ENCODE measurements at regions not wholly inside any gene's neighbourhood (a gene's known extent, or its start where the extent isn't known, plus 50 kb on each side); places are given as distances from the start of the nearest gene placed in this dataset.

- H3K56ac ChIP-seq (replicated peaks; ENCODE audit: insufficient read length, low read depth, low read length): no peak overlapping the region
- no peak overlapping the region for H3K14ac ChIP-seq (ENCODE audit: insufficient read length)
- TF ChIP-seq SUZ12 (IDR thresholded peaks at IDR 0.05; ENCODE audit: low read length) (no peak), BCL11A (IDR thresholded peaks at IDR 0.05; ENCODE audit: low read depth in 2 of 2, low read length in 2 of 2) (no peak), SP1 (IDR thresholded peaks at IDR 0.05; ENCODE audit: low read depth, low read length) (no peak), BACH1 (IDR thresholded peaks at IDR 0.05; ENCODE audit: low read length) (no peak), TCF12 (IDR thresholded peaks at IDR 0.05; ENCODE audit: low read depth, low read length) (no peak), FOSL1 (IDR thresholded peaks at IDR 0.05; ENCODE audit: insufficient read depth, low read depth, low read length) (no peak), TAF1 (IDR thresholded peaks at IDR 0.05; ENCODE audit: low read depth, low read length) (no peak), BRCA1 (IDR thresholded peaks at IDR 0.05; ENCODE audit: low read depth, low read length) (no peak), GTF2F1 (IDR thresholded peaks at IDR 0.05; ENCODE audit: borderline replicate concordance, low read depth, low read length) (no peak), ASH2L (IDR thresholded peaks at IDR 0.05; ENCODE audit: low read length) (no peak), GABPA (IDR thresholded peaks at IDR 0.05; ENCODE audit: borderline replicate concordance, insufficient read depth, low read length) (no peak), KDM4A (IDR thresholded peaks at IDR 0.05; ENCODE audit: low read depth, low read length, severe bottlenecking) (no peak), SIRT6 (IDR thresholded peaks at IDR 0.05; ENCODE audit: low read length) (no peak), CBX8 (IDR thresholded peaks at IDR 0.05; ENCODE audit: borderline replicate concordance, low read depth, low read length) (no peak), YY1 (IDR thresholded peaks at IDR 0.05; ENCODE audit: low read depth, low read length) (no peak), EP300 (IDR thresholded peaks at IDR 0.05; ENCODE audit: borderline replicate concordance in 1 of 2, low read depth in 2 of 2, low read length in 2 of 2) (no peak), RBBP5 (IDR thresholded peaks at IDR 0.05; ENCODE audit: borderline replicate concordance, low read depth, low read length) (no peak)
- FAIRE-seq: no peak
- no peak overlapping the region for H2BK20ac ChIP-seq (ENCODE audit: low read length)
- no peaks in the 10 kb centered on the region for H4K20me1 ChIP-seq (replicated peaks in 1 of 2; ENCODE audit: control insufficient read depth in 1 of 2, insufficient read depth in 2 of 2, low read length in 2 of 2)
- H3K9ac ChIP-seq (replicated peaks in 1 of 4; ENCODE audit: extremely low read depth in 1 of 4, low read depth in 3 of 4, low read length in 3 of 4): no peak overlapping the region
- POLR2A ChIA-PET (ENCODE audit: partially characterized antibody): no interaction called here
- H3K4ac ChIP-seq (replicated peaks; ENCODE audit: insufficient read length, low read depth, low read length): no peak overlapping the region
- no peak overlapping the region for H3K18ac ChIP-seq (ENCODE audit: extremely low read depth, low read length)
- WGBS, 2 experiments (ENCODE audit: extremely low coverage in 1 of 2, insufficient coverage in 1 of 2, insufficient read length in 1 of 2, insufficient replicate concordance in 2 of 2, low coverage in 1 of 2, low lambda C conversion rate in 2 of 2, missing lambda C conversion rate in 1 of 2): 33% methylated on average over 1 of the region's 1 CpG; no CpG with 5 or more reads in 1 of the 2 experiments
- H2BK5ac ChIP-seq (ENCODE audit: low read depth, low read length): no peak overlapping the region
- no peak overlapping the region for H3K4me2 ChIP-seq (ENCODE audit: insufficient read depth in 1 of 2, low read depth in 2 of 2, low read length in 2 of 2)
- no peak overlapping the region for H2AFZ ChIP-seq (ENCODE audit: low read length)
- no peaks in the 10 kb centered on the region for H3K79me2 ChIP-seq (ENCODE audit: control insufficient read depth in 1 of 2, insufficient read depth in 2 of 2, low read length in 2 of 2)
- no peak for DNase-seq (ENCODE audit: low read depth in 1 of 2, low spot score in 2 of 2)
- H2BK15ac ChIP-seq (ENCODE audit: low read length): no peak overlapping the region
- no peak overlapping the region for H2BK120ac ChIP-seq (replicated peaks; ENCODE audit: low read depth, low read length)
- no peak overlapping the region for H4K8ac ChIP-seq (ENCODE audit: extremely low read depth, insufficient read depth, low read length)
- H3K23ac ChIP-seq (ENCODE audit: insufficient read length): no peak overlapping the region
- no peak overlapping the region for H4K5ac ChIP-seq (ENCODE audit: insufficient read length, low read depth, low read length)
- H3K4me3 ChIP-seq (ENCODE audit: extremely low read depth in 1 of 4, insufficient read depth in 2 of 4, low read depth in 3 of 4, low read length in 4 of 4): no peak overlapping the region
- H3K79me1 ChIP-seq (ENCODE audit: low read depth, low read length): no peaks in the 10 kb centered on the region
- H3K23me2 ChIP-seq (ENCODE audit: low read depth, low read length): no peaks in the 10 kb centered on the region
- no peak overlapping the region for H2AK5ac ChIP-seq (ENCODE audit: low read depth, low read length)
- no peak overlapping the region for H2BK12ac ChIP-seq (ENCODE audit: low read depth, low read length)
- no peaks in the 10 kb centered on the region for H3K36me3 ChIP-seq (ENCODE audit: control insufficient read depth in 2 of 4, insufficient read depth in 4 of 4, low read length in 3 of 4)
- H3K27me3 ChIP-seq (replicated peaks in 1 of 4; ENCODE audit: control insufficient read depth in 3 of 4, extremely low read depth in 1 of 4, insufficient read depth in 3 of 4, low read length in 3 of 4): no peaks in the 10 kb centered on the region
- no peaks in the 10 kb centered on the region for H3K9me3 ChIP-seq (ENCODE audit: insufficient read depth in 2 of 2, low read depth in 1 of 2, low read length in 1 of 2)
- H4K91ac ChIP-seq (replicated peaks; ENCODE audit: insufficient read length, low read length): no peak overlapping the region
- H3K4me1 ChIP-seq (replicated peaks in 1 of 4; ENCODE audit: control insufficient read depth in 3 of 4, insufficient read depth in 4 of 4, low read length in 3 of 4): peaks cover 2 to 10% (median 3%) of the 10 kb centered on the region in 4 experiments; a peak in 3 of 7 replicates
- H3K27ac ChIP-seq (ENCODE audit: low read depth, low read length): no peak overlapping the region
- CTCF ChIA-PET (ENCODE audit: partially characterized antibody): interaction anchor here (0.7 kb wide), 2 partner anchors 41 to 44 kb away, joined by 3 read pairs; no protein-coding TSS in a partner anchor
Observed at GRCh38 chr20:40314278-40314677, 374.8 kb downstream of the MAFB start.
